ENCODE measurements at regions not wholly inside any gene's neighbourhood (a gene's known extent, or its start where the extent isn't known, plus 50 kb on each side); places are given as distances from the start of the nearest gene placed in this dataset.
"Not testable (repeated sequence)": the region's sequence is repeated elsewhere in the genome, so short reads cannot be mapped to it uniquely, and the experiment has no call there.

DNA sequence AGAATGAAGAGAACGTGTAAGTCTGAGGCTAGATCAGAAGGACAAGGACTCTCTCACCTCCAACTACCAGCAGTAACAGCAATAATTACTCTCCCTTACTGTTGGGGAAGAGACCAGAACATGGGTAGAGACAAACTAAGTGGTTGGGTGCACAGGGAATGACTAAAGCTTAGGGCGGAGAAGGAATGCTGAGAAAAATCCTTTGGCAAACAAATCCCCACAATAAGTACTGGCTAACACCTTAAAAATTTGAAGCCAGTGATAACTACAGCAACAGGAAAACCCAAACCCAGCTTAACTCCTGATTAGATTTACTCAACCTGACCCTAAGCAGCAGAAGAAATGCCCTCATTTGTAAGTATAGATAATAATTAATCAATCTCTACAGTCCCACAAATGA lies 759.0 kb downstream of the AACS start:
- DNase-seq = no peak
- in situ Hi-C loops (cut with HindIII; ENCODE audit: low pct_ligation_motif_present, low pct_unique_long_range_greater_than_20kb, low sequenced_read_pairs) = no loop called here

DNA sequence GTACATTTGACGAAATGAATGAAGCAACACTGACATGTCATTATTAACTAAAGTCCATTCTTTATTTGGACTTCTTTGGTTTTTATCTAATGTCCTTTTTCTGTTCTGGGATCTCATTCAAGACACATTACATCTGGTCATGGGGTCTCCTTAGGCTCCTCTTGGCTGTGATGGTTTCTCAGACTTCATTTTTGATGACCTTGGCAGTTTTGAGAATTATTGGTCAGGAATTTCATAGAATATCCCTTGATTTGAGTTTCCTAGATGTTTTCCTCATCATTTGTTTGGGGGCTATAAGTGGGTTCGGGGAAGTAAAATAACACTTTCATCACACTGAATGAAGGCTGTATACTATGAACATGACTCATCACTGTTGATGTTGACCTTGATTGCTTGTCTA lies 770.6 kb downstream of the AACS start:
- no peak for DNase-seq
- in situ Hi-C loops (cut with HindIII; ENCODE audit: low pct_ligation_motif_present, low pct_unique_long_range_greater_than_20kb, low sequenced_read_pairs) = no loop called here

DNA sequence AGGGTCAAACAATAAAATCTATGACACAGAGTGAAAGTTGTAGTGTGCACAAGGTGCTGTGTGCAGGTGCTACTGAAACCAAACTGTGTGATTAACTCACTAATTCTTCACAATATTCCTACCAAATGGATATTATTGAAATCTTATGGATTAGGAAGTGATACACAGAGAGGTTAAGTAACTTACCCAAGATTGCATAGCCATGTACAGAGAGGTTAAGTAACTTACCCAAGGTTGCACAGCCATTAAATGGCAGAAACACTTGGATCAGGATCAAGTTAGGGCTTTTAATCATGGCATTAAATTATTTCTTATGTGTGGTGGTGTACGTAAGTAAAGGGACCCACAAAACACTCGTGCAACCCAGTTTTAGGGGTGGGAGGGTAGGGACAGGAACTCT lies 771.4 kb downstream of the AACS start:
- no peak for DNase-seq
- in situ Hi-C loops (cut with HindIII; ENCODE audit: low pct_ligation_motif_present, low pct_unique_long_range_greater_than_20kb, low sequenced_read_pairs) = no loop called here

DNA sequence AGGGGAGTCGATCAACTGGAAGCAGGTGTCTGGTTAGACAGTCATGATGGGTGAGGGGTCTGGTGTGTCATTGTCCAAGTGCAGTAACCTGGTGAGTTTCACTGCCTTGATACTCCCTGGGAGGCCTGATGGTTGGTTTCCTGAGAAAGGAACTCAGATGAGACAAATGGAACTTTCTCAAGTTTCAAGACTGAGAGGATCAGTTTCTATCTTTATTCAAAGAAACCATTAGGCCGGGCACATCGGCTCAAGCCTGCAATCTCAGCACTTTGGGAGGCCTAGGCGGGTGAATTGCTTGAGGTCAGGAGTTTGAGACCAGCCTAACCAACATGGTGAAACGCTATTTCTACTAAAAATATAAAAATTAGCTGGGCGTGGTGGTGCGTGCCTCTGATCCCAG lies 776.1 kb downstream of the AACS start:
- in situ Hi-C loops (cut with HindIII; ENCODE audit: low pct_ligation_motif_present, low pct_unique_long_range_greater_than_20kb, low sequenced_read_pairs) = no loop called here
- DNase-seq = no peak

DNA sequence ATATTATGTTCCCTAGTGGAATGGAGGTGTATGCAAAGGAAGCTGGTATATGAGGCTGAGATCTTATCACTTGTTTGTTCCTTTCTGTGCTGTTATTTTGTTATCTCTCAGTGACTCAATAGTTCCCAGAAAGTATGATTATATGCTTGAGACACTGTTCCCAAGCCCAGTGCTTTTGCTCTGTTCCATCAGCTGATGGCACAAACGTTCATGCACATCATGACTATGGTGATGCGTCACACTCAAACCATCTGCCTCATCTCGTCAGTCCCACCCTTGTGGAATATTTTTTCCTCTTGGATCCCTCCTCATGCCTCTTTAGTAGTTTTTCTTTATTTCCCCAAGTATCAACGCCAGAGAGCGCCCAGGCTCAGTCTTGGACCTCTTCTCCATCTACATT lies 786.9 kb downstream of the AACS start:
- DNase-seq = no peak
- in situ Hi-C loops (cut with HindIII; ENCODE audit: low pct_ligation_motif_present, low pct_unique_long_range_greater_than_20kb, low sequenced_read_pairs) = no loop called here

DNA sequence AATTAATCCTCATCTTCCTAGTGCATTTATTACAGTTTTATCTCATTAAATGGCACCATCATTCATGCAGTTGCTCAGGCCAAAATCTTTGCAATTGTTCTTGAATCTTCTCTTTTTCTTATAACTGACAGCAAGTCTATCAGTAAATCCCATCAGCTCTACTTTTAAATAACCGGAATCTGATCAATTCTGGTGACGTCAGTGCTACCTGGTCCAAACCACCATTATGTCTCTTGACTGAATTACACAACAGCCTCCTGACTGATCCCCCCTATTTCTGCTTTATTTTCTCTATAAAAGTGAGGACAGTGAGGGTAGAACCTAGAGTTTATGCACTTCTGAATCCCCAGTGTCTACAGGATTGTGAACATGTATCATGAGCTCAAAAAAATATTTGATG lies 787.4 kb downstream of the AACS start:
- in situ Hi-C loops (cut with HindIII; ENCODE audit: low pct_ligation_motif_present, low pct_unique_long_range_greater_than_20kb, low sequenced_read_pairs) = no loop called here
- DNase-seq = no peak

DNA sequence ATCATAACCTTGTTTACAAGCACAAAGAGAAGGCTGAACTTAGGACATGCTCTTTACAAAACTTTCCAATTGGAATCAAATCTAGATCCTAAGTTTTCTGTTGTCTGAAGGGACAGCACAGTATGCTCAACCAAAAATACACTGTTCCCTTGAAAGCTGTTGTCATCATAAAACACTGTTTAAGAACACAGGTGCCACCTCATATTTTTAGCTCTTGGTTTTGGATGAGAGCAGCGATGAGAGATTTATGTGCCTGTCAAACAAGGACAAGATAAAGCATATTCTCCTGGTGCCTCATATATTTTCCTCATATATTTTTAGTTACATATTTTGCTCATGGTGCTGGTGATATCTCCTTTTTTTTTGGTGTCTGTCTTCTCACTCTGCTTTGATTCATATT lies 788.4 kb downstream of the AACS start:
- in situ Hi-C loops (cut with HindIII; ENCODE audit: low pct_ligation_motif_present, low pct_unique_long_range_greater_than_20kb, low sequenced_read_pairs) = no loop called here
- no peak for DNase-seq

DNA sequence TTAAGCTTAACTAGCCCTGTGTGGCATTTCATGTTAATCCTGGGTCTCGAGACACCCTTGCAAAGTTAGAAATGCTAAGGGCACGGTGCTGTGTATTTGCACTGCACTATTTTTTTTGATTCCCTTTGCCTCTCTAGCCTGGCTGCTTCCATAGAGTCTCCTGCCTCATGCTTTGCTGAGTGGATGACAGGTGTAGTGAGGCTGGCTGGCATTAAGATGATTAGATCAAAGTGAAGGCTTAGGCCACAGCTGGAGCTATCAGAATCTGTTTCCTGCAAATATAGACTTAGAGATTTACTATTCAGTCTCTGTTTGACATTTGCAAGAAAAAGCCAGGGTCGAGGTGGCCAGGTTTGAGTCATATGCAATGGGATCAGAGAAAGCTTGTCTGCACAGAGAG lies 791.1 kb downstream of the AACS start:
- in situ Hi-C loops (cut with HindIII; ENCODE audit: low pct_ligation_motif_present, low pct_unique_long_range_greater_than_20kb, low sequenced_read_pairs) = no loop called here
- DNase-seq = no peak

DNA sequence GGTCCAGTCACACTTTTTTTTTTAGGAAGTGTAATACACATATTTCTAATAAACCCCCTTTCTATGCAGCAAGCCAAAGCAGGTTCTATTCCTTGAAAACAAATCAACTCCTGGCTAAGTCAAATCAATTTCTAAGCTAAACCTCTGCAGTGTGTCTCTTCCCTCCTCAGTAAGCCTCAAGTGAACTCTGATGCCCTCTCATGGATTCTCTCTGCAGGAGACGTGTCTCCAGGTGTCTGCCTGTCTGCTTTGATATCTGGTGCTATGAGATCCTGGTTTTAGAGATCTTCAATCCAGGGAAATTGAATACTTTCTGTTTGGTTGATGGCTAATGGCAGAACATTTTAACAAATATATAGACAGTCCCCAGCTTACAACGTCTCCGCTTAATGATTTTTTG lies 791.7 kb downstream of the AACS start:
- DNase-seq = no peak
- in situ Hi-C loops (cut with HindIII; ENCODE audit: low pct_ligation_motif_present, low pct_unique_long_range_greater_than_20kb, low sequenced_read_pairs) = no loop called here

DNA sequence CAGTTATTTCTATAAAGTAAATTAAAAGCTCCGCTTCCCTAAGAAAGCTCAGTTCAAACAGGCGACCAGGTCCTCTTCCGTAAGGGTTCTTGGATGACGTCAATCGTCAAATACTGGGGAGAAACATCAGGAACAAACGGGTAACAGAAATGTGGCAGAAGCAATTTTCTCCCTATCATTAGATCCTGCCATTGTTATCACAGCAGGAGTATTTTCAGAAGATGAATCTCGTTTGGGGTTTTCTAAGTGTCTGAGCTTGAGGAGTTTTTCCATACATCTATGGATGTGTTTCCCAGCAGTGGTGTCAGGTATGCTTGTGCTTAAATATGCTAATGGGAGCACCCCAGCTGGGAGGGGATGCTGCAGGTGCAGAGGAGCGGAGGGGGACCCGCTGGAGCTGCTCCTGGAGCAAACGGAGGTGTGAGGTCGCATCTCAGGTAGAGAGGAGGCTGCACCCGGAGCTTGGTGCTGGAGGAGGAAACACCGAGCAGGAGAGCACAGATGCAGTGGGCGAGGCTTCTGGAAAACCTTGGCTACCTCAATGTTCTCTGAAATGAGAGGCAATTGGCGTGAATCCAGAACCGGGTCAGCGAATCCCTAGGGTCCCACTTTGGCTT lies 795.5 kb downstream of the AACS start:
- in situ Hi-C loops (cut with HindIII; ENCODE audit: low pct_ligation_motif_present, low pct_unique_long_range_greater_than_20kb, low sequenced_read_pairs) = no loop called here
- no peak for DNase-seq

DNA sequence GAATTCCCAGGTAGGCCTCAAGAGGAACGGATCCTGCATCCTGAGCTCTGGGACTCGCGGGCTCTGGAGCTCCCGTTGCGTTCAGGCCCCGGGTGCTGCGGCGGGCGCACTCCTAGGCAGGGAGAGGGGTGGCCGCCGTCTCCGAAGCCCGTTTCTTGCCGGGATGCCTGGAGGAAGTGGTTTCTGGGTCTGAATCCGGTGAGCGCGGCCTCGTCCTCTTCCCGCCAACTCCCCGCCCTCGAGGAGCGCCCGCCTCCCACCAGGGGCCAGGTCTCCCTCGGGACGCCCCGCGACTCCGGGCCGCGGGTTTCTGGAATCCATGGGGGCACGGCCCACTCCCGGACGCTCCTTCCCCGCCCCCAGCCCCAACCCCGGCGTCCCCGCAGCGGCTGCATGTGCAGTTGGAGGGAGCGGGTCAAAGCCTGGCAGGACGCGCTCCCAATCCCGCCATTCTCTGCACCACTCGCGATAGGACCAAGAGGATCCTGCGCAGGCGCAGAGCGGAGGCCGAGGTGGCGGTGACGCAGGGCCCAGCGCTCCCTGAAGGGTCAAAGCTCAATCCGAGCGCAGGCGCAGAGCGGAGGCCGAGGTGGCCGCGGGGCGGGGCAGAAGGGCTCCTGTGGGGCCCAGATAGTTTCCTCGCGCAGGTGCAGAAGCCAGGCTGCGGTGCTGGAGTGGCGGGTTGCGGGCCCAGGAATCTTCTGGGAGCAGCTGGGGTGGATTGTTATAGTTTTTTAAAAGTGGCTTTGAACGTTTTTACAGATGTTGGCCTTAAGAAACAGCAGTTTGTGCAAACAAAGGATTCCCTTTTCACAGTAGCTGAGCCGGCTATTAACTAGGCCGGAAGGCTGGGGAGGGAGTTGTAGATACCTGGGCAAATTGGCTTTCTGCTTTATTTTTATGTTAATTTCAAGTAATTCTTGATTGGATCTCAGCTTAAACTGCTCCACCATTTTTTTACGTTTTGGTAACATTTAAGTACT lies 796.4 kb downstream of the AACS start:
- no peak for DNase-seq
- in situ Hi-C loops (cut with HindIII; ENCODE audit: low pct_ligation_motif_present, low pct_unique_long_range_greater_than_20kb, low sequenced_read_pairs) = no loop called here

DNA sequence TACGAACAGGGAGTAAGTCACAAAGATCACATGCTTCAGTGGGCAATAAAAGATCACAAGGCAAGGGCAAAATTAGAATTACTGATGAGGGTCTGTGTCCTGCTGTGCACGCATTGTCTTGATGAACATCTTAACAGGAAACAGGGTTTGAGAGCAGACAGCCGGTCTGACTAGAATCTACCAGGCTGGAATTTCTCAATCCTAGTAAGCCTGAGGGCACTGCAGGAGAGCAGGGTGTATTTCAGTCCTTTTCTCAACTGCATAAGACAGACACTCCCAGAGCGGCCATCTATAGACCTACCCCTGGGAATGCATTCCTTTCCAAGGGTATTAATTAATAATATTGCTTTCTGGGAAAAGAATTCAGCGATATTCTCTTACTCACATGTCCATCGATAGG lies 800.0 kb downstream of the AACS start:
- in situ Hi-C loops (cut with HindIII; ENCODE audit: low pct_ligation_motif_present, low pct_unique_long_range_greater_than_20kb, low sequenced_read_pairs) = not testable (repeated sequence)

DNA sequence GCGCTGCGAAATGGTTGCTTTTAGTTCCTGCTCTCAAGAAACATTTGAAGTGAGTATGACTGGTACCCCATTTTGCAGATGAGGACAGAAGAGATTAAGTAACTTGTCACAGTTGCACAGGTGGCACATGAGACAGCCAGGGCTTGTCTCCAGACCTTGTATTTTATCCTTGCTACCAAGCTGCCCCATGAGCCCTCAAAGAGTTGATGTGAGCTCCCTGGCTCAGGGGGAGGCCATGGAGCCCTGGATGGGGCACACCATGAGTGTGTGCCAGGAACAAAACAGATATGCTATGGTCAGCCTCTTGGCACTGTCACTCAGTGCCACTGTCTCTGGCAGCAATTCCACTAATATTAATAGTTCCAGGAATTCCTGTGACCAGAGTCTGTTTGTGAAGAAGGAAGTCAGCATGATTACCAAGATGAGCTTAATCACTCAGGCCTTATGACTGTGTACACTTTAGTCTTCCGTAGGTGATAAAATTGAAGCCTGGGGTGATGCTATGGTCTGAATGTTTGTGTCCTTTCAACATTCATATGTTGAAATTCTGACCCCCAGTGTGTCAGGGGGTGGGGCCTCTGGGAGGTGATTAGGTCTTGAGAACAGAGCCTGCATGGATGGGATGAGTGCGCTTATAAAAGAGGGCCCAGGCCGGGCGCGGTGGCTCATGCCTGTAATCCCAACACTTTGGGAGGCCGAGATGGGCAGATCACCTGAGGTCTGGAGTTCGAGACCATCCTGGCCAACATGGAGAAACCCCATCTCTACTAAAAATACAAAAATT lies 806.8 kb downstream of the AACS start:
- in situ Hi-C loops (cut with HindIII; ENCODE audit: low pct_ligation_motif_present, low pct_unique_long_range_greater_than_20kb, low sequenced_read_pairs) = no loop called here
- DNase-seq = no peak

More for the DNA sequence above, 800.0 kb downstream of the AACS start:
- not testable (repeated sequence) for DNase-seq

DNA sequence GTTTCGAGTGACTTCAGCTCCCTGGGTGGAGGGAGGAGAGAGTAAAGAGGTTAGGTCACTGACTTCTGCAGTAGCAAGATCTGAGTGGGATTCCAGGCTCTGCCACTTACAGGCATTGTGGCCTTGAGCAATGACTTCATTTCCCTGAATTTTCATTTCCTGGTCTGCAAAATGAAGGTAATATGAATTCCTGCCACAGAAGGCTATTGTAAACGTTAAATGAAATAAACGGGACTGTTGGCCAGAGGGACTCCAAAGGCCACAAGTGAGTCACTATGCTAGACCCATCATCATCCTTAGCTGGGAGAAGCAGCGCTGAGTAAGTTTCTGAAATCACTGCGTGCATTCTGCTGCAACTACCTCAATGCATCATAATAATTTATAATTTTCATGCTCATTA lies 807.8 kb downstream of the AACS start:
- in situ Hi-C loops (cut with HindIII; ENCODE audit: low pct_ligation_motif_present, low pct_unique_long_range_greater_than_20kb, low sequenced_read_pairs) = no loop called here
- no peak for DNase-seq

DNA sequence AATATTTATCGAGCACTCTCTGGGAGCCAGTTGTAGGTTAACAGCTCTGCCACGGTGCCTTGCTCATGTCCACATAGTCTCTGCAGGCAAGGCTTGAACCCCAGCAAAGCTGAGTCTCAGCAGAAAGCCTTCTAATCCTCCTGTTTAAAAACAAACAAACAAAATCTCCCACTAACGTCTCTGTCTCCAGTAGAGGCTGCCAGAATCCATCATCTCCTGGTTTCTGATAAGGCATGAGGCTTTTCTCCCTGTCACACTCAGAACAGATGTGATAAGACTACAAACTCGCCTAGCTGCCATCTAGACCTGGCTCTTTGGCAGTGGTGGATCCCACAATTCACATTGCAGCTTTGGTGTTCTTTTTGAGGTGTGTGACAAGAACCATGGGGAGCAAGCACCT lies 813.2 kb downstream of the AACS start:
- no peak for DNase-seq
- in situ Hi-C loops (cut with HindIII; ENCODE audit: low pct_ligation_motif_present, low pct_unique_long_range_greater_than_20kb, low sequenced_read_pairs) = no loop called here

DNA sequence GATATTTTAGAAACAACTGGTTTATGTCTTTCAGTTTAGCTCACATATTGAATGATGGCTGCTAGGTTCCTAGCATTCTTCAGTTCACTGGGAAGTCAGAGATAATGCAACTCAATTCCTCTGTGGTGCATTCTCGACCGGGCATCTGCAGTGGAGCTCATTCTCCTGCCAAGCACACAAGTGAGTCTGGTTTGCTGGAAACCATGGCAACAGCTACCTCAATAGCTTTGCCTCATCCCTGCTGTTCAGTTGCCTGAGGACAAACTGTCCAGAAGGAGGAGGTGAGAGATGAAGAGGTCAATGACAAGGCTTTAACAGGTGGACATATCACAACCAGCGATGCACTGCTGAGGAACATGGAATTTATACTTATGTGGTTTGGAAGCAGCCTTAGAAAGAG lies 816.9 kb downstream of the AACS start:
- in situ Hi-C loops (cut with HindIII; ENCODE audit: low pct_ligation_motif_present, low pct_unique_long_range_greater_than_20kb, low sequenced_read_pairs) = no loop called here
- no peak for DNase-seq

DNA sequence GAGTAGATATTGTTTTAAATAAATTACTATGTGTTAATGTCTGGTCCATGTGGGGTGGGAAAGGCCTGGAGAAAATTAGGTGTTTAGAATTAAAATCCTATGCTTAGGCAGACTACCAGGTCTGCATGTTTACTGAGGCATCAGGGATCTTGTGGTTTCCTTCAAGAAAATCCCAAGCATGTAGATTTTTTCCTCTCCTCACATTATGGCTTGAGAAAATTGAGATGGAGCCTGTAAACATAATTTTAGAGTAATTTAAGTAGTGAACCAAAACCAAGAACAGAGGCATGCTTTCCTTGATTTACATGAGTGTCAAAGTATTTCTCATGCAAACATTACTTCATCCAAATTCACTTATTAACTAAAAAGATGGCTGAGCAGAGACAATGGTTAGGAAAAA lies 823.7 kb downstream of the AACS start:
- DNase-seq = no peak
- in situ Hi-C loops (cut with HindIII; ENCODE audit: low pct_ligation_motif_present, low pct_unique_long_range_greater_than_20kb, low sequenced_read_pairs) = no loop called here

DNA sequence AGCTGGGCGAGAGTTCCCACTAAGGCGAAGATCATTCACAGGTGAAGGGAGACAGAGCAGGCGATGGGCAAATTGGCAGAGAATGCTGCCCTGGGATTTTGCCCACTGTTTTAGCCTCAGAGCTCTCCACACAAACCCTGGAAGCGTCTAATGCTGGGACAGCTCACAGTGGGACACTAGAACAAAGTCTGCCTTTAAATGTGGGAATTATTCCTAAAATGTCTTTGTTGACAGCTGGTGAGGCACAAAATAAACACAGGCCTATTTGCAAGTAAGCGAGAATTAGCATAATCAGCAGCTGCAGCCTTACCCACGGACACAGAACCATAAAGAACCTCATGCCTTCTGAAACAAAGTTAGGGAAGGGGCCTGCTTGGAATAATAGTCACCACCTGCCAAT lies 824.5 kb downstream of the AACS start:
- no peak for DNase-seq
- in situ Hi-C loops (cut with HindIII; ENCODE audit: low pct_ligation_motif_present, low pct_unique_long_range_greater_than_20kb, low sequenced_read_pairs) = no loop called here

DNA sequence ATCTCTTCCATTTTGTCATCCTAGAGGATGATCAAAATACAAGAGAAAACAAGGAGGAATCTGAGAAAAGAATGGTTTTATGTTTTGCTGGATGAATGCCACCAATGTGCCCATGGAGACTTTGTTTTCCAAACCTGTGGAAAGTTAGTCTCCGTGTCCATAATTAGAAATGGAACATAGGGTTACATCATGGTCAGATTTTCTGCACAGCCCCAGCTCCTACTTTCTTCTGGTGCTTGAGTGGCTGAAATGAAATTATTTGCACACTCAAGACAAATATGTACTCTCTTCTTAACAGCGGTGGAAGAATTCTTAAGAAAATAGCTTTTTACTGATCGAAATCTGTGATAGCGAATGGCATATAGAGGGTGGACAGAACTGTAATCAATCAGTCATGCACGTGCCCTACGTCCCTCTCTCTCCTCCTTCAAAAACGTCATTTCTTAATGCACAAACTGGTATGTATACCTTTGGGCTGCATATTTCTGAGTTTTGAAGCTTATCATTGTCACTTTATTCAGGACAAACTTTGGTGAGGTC lies 825.2 kb downstream of the AACS start:
- in situ Hi-C loops (cut with HindIII; ENCODE audit: low pct_ligation_motif_present, low pct_unique_long_range_greater_than_20kb, low sequenced_read_pairs) = no loop called here
- no peak for DNase-seq

Data from ACHN (cell line).